GM10266 (cell line): ENCODE measurements at regions not wholly inside any gene's neighbourhood (a gene's known extent, or its start where the extent isn't known, plus 50 kb on each side); places are given as distances from the start of the nearest gene placed in this dataset.

Experiments
- DNase-seq: peaks from one replicate; pipeline ENCODE4 v3.0.0; 2012; ENCODE audit errors: extremely low spot score
- TF ChIP-seq, protein P1 (sequence below): IDR thresholded peaks from 2 replicates; pipeline ENCODE4 v1.5.1; 2012; ENCODE audit warnings: mild to moderate bottlenecking, low read depth; ENCODE audit not compliant: control insufficient read depth, insufficient read depth; ENCODE audit errors: missing control alignments

GRCh38 chr17:15049795-15050160 lies 215.3 kb downstream of the PMP22 start:
- TF ChIP-seq, protein P1, sequence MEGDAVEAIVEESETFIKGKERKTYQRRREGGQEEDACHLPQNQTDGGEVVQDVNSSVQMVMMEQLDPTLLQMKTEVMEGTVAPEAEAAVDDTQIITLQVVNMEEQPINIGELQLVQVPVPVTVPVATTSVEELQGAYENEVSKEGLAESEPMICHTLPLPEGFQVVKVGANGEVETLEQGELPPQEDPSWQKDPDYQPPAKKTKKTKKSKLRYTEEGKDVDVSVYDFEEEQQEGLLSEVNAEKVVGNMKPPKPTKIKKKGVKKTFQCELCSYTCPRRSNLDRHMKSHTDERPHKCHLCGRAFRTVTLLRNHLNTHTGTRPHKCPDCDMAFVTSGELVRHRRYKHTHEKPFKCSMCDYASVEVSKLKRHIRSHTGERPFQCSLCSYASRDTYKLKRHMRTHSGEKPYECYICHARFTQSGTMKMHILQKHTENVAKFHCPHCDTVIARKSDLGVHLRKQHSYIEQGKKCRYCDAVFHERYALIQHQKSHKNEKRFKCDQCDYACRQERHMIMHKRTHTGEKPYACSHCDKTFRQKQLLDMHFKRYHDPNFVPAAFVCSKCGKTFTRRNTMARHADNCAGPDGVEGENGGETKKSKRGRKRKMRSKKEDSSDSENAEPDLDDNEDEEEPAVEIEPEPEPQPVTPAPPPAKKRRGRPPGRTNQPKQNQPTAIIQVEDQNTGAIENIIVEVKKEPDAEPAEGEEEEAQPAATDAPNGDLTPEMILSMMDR = no peak
- DNase-seq = no peak

GRCh38 chr17:15048933-15049794 lies 216.0 kb downstream of the PMP22 start:
- no peak for DNase-seq
- TF ChIP-seq, protein P1 = no peak

DNA sequence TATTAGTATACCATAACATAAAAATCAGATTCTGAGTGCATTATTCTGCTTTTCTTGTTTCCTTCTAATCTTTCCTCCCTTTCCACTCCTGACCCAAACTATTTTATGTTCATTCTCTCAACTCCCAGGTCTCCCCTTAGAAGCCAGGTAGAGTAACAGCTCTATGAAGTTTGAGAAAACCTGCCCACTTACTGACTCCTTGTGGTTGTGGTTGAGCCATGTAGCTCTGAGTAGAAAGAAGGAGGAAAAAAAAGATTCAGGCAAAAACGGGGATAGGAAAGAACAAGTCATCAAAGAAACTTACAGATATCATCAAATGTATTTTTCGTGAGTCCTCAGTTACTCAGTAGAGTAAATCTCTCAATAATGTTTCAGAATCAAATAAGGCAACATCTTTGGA lies 216.7 kb downstream of the PMP22 start:
- TF ChIP-seq, protein P1 = no peak
- no peak for DNase-seq

GRCh38 chr17:15042311-15042710 lies 222.8 kb downstream of the PMP22 start:
- no peak for DNase-seq
- TF ChIP-seq, protein P1 = no peak

DNA sequence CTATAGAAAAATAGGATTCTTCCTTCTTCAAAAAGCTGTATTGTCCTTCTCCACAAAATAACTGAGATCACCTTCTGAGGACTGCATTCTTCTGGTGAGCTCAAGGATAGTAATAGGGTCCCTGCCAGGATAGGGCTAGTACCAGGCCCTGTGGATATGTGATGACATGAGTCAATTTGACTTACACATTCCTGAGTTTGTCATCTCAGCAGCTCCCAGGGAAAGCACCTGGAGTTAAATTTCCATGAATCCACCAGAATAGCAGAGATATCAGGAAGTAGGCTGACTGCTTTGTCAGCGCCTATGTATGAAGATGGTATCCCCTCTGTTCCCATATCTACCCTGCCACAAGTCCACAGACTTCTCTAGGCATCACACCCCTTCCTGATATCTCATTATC lies 225.8 kb downstream of the PMP22 start:
- TF ChIP-seq, protein P1 = no peak
- DNase-seq = no peak

- DNase-seq = no peak
- TF ChIP-seq, protein P1 = no peak
Measured at GRCh38 chr17:15038656-15039055, 226.5 kb downstream of the PMP22 start.

DNA sequence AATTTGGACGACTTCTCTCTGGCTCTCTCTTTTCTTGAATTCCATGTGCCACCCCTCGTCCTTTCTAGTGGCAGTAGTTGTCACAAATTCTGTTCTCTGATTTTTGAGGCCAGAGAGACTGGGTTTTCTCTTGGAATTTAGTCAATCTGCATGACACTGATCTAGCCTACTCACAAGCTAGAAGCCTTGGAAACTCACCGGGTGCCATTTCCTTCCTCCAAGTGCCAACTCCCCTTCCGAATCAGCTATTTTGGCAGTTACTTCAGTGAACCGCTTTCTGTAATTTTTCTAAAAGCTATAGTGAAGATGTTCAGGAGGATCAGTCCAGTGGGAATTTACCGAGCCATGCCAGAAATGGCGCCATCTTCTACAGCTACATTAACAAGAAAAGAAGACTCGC lies 228.9 kb downstream of the PMP22 start:
- DNase-seq = no peak
- TF ChIP-seq, protein P1 = no peak
